ENCODE measurements at regions not wholly inside any gene's neighbourhood (a gene's known extent, or its start where the extent isn't known, plus 50 kb on each side); places are given as distances from the start of the nearest gene placed in this dataset.

DNA sequence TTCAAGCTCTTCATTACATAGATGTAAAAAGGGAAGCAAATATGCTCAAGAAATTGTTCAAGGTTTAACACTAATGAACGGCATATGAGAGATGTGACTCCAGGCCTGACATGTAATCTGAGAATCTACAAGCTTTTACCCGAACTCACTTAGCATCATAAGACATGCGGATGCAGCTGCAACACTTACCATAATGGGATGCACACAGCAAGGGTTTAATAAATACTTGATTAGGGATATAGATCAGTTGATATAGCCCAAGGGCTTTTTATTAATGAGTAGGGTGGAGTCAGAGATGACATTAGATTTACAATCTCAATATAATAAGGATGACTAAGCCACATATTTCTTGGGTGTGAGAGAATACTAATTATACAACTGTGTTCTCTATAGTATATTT lies 2215.5 kb downstream of the MAT2B start:
- no peak for TF ChIP-seq CTCF (IDR thresholded peaks at IDR 0.05)

- TF ChIP-seq CTCF (IDR thresholded peaks at IDR 0.05), result no peak
These were observed 2217.0 kb downstream of the MAT2B start for GRCh38 chr5:165722401-165722800.

DNA sequence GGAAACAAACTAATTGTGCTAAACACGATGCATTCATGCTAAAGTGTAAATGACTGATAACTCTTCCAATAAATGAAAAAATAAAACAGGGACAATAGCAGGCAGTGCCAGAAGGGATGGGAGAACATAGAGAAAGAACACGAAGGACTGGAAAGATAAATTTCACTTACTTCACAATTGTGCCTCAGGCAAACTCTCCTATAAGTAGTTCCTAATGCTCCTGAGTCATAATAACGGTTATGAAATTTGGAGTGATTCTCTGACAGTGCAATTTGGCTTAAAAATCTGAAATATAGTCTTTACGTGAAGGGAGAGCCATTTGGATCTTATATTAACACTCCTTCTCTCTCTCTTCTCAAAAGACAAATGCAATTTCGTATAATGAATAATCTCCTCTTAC lies 2218.5 kb downstream of the MAT2B start:
- TF ChIP-seq CTCF (IDR thresholded peaks at IDR 0.05), result no peak

DNA sequence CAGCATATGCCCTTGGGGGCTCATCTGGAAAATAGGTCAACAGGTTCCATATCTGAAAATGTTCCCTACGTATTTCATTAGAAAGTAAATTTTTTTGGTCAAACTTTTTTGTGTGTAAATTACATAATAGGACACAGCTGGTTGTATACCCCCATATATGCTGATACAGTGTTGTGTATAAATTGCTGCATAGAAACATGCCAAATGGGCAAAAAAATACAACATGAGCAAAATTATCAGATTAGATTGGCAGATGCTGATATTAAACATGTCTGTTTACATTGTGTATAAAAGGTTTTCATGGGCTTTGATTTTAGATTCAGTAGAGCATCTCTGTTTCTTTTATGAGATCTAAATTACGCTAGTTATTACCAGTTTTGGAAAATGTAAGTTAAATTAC lies 2223.0 kb downstream of the MAT2B start:
- TF ChIP-seq CTCF (IDR thresholded peaks at IDR 0.05), result no peak

DNA sequence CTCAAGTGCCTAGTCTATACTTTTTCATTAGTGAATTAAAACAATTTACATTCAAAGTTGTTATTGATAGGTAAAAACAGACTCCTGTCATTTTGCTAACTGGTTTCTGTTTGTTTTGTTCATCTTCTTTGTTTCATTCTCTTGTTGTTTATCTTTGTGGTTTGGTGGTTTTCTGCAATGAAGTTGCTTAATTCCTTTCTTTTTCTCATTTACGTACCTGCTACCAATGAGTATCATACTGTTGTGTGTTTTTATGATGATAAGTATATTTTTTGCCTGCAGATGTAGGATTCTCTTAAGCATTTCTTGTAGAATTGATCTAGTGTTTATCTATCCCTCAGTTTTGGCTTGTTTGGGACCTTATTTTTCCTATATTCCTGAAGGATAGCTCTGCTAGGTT lies 2230.0 kb downstream of the MAT2B start:
- TF ChIP-seq CTCF (IDR thresholded peaks at IDR 0.05), result no peak

DNA sequence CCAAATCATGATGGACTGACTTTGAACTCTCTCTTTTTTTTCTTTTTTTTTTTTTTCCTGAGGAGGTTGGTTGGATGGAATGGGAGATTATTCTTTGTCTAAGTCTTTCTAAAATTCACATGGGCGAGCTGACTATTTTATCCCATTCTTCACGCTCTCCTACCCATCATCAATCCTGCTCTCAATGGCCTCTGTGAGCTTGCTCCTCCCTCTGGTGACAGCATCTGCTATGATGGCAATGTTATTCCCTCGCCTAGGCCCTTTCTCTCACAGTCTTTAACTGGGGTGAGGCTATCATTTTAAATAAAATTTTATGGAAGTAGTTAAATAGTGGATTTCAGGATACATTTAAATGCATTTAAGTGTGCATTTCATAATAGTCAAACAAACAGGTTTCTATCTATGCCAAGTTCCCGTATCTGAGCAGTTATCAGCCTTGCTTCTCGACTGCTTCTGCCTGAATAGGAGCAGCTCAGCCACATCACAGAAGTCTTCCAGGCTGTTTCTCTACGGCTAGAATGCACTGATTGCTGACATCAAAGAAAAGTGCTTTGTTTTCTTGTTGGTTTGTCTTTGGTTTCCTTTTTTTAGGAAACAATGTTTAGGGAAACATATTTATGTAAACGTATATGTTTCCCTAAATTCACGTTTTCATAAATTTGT lies 2233.8 kb downstream of the MAT2B start:
- TF ChIP-seq CTCF (IDR thresholded peaks at IDR 0.05), result no peak

DNA sequence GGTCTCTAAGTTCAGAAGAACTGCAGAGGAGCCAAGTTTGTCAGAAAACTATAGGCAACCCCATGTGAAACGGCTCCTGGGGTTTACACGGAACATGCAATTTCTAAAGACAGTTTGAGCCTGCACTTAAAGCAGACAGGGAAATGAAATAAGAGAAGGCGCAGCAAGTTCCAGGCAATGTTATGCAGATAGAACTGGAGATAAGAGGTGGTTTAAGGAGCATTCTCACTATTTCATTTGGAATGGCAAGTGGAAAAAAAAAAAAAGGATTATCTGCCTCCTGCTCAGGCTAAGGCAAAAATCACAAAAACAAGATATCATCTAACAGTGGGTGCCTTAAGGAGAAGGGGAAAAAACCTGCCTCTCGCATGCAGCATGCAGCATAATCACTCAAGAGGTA lies 2252.4 kb downstream of the MAT2B start:
- TF ChIP-seq CTCF (IDR thresholded peaks at IDR 0.05), result no peak

DNA sequence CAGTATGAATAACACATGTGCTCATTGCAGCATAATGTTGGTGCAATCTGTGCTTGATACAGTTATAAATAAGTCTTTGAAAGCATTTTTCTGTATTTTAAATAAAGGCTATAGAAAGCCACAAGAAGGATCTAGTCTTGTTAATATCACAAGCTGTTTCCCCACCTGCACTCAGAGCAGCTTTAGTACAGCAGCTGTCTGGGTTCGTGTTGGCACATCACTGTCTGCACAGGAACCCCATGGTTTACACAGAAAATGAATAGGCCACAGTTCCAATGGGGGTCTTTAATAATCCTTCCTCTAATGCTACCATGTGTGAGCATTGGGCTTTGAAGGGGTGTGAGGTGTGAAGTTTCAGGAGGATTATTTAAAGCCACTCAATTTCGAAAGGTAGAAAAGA lies 2269.7 kb downstream of the MAT2B start:
- no peak for TF ChIP-seq CTCF (IDR thresholded peaks at IDR 0.05)

Measured in LNCAP (cell line).